Cardiac septum (tissue), 1 donor: ENCODE measurements at regions not wholly inside any gene's neighbourhood (a gene's known extent, or its start where the extent isn't known, plus 50 kb on each side); places are given as distances from the start of the nearest gene placed in this dataset.

ENCODE experiments used
- DNase-seq: peaks from one replicate; pipeline ENCODE4 v3.0.0-alpha.2; 2020; ENCODE audit warnings: low spot score
- intact Hi-C: fragments of 100-400 bp; cut with DNase I; formaldehyde crosslinking; loops from one replicate; pipeline ENCODE4 v1.14.0; 2022
- donor health status: DM: no; HTN: no; CAD: no.

DNA sequence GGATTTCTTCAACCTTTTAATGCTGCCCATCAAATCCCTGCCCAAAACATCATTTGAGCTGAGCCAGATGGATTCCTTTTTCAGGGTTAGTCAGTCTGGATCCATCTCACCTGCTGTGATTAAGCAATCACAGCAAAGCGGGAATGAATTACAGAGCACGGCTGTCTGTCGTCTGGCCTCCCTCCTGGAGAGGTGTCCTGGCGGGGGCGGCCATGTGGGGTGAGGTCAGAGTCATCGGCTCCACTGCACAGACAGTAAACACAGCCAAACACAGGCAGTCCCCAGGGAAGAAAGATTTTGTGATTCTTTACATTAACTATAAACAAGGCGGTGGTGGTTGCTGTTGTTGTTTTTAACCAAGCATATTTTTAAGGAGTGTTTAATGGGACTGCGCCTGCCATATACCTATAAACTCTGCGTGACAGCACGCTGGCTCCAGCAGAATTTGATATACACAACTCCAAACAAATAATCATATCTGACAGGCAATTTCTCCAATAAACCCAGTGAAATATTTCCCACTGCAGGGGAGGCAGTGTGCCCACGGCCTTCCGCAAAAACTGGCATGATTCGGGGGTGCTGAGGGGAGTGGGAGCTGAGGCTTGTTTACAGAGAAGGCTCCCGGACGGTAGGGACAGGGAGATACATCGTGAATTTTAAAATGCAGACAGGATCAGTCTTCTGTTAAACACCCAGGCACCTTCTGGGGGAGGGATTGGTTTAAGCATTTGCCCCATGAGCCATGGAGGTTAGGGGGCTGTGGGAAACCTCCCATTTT lies 232.0 kb upstream of the PMEPA1 start:
- no peak for DNase-seq
- intact Hi-C loops = no loop called here

DNA sequence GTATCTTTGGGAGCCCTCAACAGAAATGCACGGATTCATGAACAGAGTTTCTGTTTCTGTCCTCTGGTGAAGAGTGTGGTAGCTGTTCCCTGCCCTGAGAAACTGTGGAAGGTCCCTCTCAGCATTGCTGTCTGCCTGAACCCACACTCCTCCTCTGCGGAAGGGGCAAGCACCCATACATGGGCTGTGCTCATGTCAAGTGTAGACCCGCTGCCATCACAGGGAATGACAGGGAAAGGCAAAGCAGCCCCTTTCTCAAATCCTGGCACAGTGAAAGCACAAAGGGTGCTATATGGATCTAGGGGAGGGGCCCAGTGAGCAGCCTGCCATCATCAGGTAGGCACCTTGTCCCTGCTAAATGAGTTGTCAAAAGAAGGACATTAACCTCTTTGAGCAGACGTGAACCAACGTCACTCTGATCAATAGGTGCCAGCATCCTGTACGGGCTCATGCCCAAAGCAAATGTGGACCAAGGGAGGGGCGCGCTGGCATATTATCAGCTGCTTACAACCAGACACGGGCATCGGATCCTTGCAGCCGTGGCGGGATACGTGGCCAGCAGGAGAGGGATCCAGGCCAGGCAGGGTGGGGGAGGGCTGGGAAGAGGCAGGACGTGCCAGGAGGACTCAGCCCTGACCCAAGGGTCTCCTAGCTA lies 231.2 kb upstream of the PMEPA1 start:
- no peak for DNase-seq
- intact Hi-C loops = no loop called here

DNA sequence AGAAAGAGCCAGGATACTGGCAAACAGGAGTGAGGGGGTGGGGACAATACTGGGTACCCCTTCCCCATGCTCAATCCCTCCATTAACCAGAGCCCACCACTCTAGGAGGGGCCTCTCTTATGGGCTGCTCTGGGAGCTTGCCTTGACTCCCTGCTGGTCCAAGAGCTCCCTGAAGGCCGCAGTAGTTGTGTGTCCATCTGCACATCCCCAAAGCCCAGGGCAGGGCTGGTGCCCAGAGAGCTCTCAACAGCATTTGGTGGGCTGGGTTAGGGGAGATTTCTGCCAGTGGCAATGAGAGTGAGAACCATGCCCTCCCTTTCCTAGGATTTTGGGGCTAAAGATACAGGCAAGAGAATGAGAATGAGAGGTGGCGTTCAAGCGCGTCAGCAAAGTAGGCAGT lies 230.6 kb upstream of the PMEPA1 start:
- intact Hi-C loops = no loop called here
- no peak for DNase-seq

DNA sequence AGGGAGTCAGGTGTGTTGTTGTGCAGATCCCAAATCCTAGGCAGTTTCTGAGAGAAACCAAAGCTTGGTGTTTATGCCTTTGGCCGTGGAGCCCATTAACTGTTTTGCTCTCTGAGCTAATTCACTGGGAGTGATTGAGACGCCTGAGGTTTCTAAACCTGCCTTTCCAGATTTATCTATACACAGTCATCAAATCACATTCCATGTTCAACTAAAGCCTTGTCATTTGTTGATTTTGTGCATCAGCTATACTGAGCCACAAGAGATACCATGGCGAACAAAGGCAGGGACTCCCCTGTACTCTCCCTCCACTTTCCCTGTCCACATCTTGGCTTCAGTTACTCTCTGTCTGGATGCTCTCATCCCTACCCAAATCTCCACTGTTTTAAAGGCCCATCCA lies 229.7 kb upstream of the PMEPA1 start:
- intact Hi-C loops = no loop called here
- DNase-seq = no peak

DNA sequence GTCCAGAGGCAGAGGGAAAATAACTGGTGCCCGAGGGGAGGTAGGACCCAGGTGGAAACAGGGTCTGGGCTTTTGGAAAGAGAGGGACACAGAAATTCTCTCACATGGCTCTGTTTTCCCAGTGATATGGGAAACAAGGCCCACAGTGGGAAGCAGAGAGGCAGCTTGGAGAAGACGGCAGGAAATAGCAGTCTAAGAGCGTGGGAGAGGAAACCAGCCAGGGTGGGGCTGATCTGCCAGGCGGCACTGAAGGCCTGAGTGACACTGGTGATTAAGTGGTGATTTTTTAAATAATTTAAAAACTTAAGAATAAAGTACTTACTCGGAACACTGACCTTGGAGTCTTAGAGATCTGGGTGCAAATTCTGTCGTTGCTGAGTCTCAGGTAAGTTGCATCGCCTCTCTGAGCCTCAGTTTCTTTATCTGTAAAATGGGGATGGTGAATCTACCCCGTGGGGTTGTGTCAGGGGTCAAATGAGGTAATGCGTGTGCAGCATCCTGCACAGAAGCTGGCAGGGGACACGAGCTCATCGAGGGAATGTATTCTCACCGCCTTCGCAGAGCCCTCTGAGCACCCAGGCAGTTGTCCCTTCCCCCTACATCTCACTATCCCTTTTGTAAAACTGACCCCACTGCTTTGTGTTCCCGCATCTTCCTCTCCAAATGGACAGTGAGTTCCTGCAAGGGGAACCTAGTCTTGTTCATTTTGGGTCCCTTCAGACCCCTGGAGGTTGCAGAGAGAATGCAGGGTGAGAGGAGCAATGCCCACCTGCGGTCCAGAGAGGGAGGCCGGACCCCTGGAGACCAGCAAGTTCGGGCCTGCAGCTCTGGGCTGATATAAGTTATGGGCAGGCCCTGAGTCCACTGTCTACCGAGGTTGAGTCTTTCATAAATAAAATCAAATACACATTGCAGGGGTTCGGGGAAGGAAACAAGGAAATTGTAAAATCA lies 228.6 kb upstream of the PMEPA1 start:
- intact Hi-C loops = no loop called here
- DNase-seq = no peak

DNA sequence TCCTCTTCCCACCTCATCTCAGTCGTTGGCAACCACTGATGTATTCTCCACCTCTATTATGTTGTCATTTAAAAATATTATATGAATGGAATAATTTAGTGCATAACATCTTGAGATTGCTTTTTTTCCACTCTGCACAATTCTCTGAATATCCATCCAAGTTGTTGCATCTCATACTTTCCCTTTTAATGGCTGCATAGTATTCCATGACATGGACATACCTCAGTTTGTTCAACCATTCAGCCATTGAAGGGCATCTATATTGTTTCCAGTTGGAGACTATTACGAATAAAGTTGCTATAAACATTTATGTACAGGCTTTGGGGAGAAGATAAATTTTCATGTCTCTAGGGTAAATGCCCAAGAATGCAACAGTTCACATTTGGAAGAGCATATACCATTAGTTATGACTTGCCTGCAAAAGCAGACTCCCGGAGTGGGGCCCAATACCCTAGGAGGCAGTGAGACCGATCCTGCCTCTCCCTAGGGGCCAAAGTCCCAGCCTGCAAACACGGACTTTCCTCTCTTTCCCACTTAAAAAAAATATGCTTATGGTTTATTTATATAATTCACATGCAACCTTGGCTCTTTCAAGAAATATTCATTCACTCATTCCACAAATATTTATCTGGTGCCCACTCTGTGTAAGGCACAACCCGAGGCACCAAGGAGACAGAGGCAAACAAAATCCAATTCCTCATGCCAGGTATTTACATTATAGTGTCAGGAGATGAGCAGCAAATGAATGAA lies 227.0 kb upstream of the PMEPA1 start:
- no peak for DNase-seq
- intact Hi-C loops = no loop called here

DNA sequence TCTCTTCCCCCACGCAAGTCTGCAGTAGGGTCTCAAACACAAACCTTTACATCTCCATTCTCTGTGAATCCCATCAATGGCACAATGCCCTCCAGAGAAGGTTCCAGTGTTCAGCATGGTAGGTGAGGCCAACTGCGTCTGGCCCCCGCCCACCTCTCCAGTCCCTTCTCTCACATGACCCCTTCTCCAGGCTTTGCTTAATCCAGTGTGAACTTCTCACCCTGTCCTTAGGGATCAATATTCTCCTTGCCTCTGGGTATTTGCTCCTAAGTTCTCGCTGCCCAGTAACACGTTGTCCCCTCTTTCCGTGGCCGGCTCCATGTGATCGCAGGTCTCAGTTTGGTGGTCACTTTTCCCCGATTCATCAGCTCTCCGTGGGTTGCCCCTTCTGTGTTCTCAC lies 225.1 kb upstream of the PMEPA1 start:
- DNase-seq = no peak
- intact Hi-C loops = no loop called here

DNA sequence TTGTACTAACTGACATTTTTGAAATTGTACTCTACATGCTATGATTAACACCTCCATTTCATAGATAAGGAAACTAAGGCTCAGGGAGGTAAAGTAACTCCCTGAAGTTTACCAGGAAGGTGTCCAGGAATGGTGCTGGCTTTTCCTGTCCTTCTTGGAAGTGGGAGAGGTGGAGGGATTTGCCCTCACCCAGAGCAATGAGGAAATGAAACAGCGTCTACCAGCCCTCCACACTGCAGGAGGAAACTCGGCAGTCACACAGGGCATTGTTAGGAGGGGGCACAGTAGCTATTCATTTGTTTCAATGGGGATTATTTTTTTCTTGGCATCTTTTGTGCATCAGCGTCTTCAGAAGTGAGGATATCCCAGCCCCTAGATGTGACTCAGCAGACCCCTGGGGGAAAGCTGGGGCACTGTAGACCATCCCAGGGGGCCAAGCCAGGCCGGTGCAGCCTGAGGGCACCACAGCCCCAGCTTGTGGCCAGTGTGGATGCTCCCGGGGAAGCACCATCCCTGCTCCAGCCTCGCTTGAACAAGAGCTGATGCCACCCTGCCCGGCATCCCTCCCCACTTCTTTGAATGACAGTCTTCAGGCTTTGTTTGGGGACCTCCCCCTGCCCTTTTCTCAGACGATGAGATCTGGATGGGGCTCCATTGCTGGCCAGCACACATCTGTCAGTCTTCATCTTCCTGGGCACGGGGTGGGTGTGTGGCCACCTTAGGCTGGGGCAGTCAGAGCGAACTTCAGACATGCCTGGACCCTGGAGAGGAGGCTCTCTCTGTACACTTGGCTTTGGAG lies 224.4 kb upstream of the PMEPA1 start:
- intact Hi-C loops = no loop called here
- DNase-seq = no peak

DNA sequence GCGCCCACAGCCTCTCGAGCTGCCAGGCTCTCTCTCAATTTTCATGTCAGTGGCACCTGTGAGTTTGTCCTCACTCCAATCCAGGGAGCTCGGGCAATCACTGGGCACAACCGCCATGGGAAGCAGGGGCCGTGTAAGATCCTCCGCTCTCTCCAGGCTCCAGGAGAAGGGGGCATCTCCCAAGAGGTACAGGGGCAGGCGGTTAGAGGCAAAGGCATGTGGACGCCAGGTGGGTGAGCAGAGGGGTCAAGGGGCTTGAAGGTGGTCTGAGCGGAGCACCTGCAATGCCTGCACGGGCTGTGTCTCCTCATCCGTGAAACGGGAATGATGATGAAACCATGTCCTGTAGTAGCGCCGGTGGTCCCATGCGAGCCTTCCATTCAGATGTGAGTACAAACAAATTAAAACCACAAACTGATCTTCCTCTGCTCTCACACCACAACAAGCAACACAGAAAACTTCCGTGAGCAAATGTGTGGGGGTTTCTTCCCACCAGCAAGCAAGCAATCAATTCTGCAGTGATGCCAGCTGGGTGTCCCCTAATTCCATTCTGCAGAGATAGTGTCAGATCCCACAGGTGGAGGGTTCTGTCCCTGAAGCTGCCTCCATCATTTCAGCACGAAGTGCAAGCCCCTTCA lies 222.5 kb upstream of the PMEPA1 start:
- intact Hi-C loops = no loop called here

DNA sequence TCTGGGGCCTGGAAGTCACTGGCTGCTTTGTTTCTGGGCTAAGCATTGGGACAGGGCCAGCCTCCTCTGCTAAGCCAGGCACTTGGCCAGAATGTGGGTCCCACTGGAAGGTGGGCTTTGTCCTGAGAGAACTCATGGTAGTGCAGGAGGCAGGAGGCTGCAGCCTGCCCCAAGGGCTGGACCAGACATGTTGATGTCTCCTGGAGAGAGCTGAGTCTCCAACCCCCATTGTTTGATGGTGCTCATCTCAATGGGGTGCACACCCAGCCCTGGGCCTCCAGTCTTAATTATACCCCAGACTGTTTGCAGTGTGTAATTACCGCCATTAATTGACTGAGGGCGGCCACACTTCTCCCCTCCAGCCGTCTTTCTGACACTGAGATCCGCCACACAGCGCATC lies 220.5 kb upstream of the PMEPA1 start:
- intact Hi-C loops = no loop called here
- no peak for DNase-seq

More for the DNA sequence above, 222.5 kb upstream of the PMEPA1 start:
- no peak for DNase-seq

DNA sequence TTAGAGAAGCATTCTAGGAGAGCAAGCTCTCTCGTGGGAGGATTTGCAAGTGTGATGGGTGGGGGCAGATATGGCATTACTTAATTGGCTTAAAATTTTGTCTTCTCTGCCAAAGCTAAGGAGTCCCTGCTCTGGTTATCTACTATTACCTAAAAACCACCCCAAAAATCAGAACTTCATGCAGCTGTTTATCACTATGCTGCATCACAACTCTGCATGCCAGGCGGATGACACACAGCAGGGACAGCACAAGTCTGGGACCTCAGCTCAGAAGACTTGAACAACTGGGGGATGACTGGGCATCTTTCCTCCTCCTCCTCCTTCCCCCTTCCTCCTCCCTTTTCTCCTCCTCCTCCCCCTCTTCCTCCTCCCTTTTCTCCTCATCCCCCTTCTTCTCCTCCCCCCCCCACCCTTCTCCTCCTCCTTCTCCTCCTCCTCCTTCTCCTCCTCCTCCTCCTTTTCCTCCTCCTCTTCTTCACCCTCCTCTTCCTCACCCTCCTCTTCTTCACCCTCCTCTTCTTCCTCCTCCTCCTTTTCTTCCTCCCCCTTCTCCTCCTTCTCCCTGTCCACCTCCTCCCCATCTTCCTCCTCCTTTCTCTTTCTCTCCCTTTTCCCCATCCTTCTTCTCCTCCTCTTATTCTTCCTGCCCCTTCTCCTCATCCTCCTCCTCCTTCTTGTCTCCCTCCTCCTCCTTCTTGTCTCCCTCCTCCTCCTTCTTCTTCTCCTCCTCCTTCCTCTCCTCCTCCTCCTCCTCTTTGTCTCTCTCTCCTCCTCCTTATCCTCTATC lies 218.6 kb upstream of the PMEPA1 start:
- intact Hi-C loops = no loop called here
- DNase-seq = no peak

DNA sequence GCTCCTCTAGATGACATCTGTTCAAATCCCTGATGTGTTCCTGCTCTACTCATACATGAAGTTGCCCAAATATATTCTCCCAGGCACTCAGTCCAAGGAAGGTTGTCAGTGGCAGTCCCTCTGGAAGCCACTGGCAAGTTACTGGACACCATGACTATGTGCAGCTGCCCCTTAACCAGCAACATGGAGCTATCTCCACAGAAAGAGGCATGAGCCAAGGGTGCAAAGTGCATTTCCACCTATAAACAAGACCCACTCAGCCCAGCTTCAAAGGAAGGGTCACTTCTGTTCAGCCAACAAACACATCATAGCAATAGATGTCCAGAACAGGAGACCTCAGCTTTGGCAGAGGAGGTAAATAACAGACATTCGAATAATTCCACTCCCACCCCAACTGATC lies 217.6 kb upstream of the PMEPA1 start:
- intact Hi-C loops = no loop called here
- DNase-seq = no peak

DNA sequence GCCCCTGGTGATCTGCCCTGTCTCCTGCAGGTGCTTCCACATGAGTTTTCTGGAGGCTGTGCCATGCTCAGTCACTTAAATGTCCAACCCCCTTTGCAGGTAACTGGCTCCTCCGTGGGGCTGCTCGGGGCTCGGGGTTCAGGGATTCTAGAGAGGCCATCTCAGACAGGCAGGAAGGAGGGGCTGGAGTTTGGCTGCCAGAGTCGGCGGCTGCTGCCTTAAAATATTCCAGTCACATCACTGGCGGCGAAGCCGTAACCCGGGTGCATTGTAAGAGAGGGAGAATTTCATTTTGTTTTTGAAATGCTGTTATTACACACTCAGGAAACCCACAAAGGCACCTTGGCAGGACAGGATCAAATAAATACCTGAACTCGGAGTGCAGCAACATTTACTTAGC lies 212.9 kb upstream of the PMEPA1 start:
- no peak for DNase-seq
- intact Hi-C loops = no loop called here

DNA sequence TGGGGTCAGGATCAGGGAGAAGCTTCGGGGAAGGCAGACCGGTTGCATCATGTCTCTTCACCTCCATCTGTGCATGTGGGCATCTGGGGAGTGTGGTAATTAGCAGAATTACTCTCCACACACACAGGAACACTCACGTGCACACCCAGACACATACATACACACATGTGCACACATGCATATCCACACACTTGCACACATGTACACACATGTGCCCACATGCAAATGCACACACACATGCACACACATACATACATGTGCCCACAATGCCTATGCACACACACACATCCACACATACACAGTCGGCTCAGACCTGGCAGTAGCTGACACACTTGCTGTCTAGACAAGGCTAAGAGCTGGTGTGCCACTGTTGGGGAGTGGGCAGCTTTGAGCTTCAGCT lies 212.3 kb upstream of the PMEPA1 start:
- intact Hi-C loops = no loop called here
- DNase-seq = no peak

DNA sequence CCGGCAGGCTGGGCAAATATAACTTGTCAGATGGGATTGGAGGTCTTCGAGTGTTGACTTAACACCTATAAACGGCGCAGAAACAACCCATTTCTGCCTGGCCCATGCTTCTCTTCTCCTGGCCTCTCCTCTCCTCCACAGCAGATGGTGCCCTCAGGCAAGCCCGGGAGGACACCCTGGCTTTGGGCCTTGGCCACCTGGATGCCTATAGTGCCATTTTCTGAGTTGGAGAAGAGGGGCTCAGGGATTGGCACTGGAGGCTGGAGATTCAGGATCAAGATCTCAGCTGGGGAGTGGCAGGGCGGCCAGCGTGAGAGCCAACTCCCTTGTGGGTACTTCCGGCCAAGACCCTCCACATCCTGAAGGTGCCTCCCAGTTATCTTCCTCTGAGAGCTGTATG lies 211.9 kb upstream of the PMEPA1 start:
- intact Hi-C loops = no loop called here
- no peak for DNase-seq

DNA sequence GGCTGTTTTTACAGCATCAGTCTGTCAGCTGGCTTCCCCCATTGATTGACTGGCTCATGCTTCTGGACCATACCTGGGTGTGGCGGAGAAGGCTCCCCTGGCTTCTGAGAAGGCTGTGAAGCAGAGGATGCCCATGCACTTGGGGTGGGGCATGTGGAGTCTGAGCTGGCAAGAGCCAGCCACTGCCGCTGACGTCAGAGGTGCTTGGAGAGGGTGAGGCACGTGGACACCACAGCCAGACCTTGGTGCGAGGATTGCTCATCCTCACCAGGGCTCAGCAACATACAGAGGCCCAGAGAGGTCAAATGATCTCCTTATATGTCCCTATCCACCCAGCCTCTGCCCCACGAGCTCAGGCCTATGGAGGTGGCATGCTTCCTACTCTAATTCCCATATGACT lies 211.2 kb upstream of the PMEPA1 start:
- DNase-seq = no peak
- intact Hi-C loops = no loop called here

DNA sequence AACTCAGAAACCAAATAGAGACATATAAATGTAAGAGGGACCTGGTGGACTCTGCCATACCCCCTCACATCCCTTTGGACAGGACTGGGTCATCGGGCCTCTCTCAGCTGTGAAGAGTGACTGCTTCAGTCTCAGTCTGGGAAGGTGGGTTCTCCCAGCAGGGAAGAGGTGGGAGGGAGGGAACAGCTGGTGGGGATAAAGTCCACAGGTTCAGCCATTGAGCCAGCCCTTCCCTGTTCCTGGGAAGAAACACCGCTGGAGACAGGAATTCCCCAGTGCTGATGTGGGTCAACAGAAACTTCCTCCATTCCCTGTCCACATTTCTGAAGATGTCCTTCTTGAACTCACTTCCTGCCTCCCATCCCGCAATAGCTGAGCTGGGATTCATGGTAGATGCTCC lies 209.2 kb upstream of the PMEPA1 start:
- no peak for DNase-seq
- intact Hi-C loops = no loop called here

DNA sequence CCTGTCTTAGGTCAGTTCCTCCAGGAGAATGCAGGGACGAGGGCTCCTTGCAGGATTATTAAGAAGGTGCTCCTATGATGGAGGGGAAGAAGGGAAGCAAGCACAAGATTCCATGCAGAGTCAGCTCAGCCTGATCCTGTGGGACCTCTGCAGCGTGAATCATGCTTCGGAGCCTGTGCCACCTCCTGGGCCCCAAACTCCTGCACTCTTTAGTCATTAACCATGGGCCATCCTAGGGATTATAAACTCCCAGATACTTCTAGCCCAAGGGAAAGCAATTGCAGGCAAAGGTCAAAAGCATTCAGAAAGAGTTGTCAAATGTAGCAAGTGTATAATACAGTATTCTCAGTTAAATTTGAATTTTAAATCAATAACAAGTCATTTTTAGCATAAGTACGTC lies 208.7 kb upstream of the PMEPA1 start:
- intact Hi-C loops = no loop called here
- no peak for DNase-seq
